Heart left ventricle (tissue), 16 donors: ENCODE measurements at regions not wholly inside any gene's neighbourhood (a gene's known extent, or its start where the extent isn't known, plus 50 kb on each side); places are given as distances from the start of the nearest gene placed in this dataset.

ENCODE experiments used
- ATAC-seq, 4 donors: fragments of 200-7000 bp; cut with Tn5 transposase; one replicate each; pipeline ENCODE4 v1.9.1; 2020 to 2022; ENCODE audit warnings: moderate library complexity in 4 of 4, mild to moderate bottlenecking in 3 of 4, moderate number of reproducible peaks in 1 of 4
- DNase-seq, 5 donors: peaks; one replicate each; pipeline ENCODE4 v3.0.0-alpha.2; 2020
- H3K27ac ChIP-seq, 12 donors: fragments of 200-600 bp; sonication (generic) in 4 of 12; one replicate each; pipeline versions ENCODE4 v1.5.0 to v1.8.0; 2016 to 2022; ENCODE audit warnings: mild to moderate bottlenecking in 2 of 12
- H3K27me3 ChIP-seq, 9 donors: fragments of 200-600 bp; sonication (generic) in 2 of 9; one replicate each; pipeline versions ENCODE4 v1.5.1 to v1.8.0; 2016 to 2022; ENCODE audit warnings: mild to moderate bottlenecking in 3 of 9
- H3K36me3 ChIP-seq, 9 donors: fragments of 200-600 bp; sonication (generic) in 2 of 9; one replicate each; pipeline versions ENCODE4 v1.5.0 to v1.8.0; 2018 to 2022; ENCODE audit warnings: mild to moderate bottlenecking in 2 of 9
- H3K4me1 ChIP-seq, 12 donors: fragments of 200-600 bp; sonication (generic) in 4 of 12; one replicate each; pipeline versions ENCODE4 v1.5.0 to v1.8.0; 2016 to 2022; ENCODE audit warnings: mild to moderate bottlenecking in 3 of 12
- H3K4me3 ChIP-seq, 12 donors: fragments of 200-600 bp; sonication (generic) in 4 of 12; one replicate each; pipeline versions ENCODE4 v1.5.0 to v1.8.0; 2017 to 2022; ENCODE audit warnings: mild to moderate bottlenecking in 9 of 12, moderate library complexity in 4 of 12
- H3K9me3 ChIP-seq, 12 donors: fragments of 200-600 bp; sonication (generic) in 4 of 12; one replicate each; pipeline versions ENCODE4 v1.5.0 to v1.8.0; 2016 to 2022; ENCODE audit warnings: mild to moderate bottlenecking in 1 of 12
- CTCF ChIP-seq, 12 donors: fragments of 200-600 bp; sonication (generic) in 4 of 12; IDR thresholded peaks; one replicate each; pipeline versions ENCODE4 v1.5.0 to v1.8.0; 2018 to 2022; ENCODE audit warnings: antibody characterized with exemption in 12 of 12, mild to moderate bottlenecking in 5 of 12
- POLR2A ChIP-seq, 2 donors: fragments of 450-650 bp; IDR thresholded peaks; one replicate each; pipeline ENCODE4 v1.6.1; 2017; ENCODE audit warnings: antibody characterized with exemption in 2 of 2, mild to moderate bottlenecking in 2 of 2, moderate library complexity in 2 of 2
- WGBS, 4 donors: extraction: QIAGEN DNeasy Blood & Tissue Kit in 2 of 4; methylation state at CpG; one replicate each; pipeline versions ENCODE4 v1.1.5 to v1.1.7; 2013 to 2018; 5-methylcytosine and 5-hydroxymethylcytosine counted together
- intact Hi-C, 10 donors: fragments of 100-400 bp; cut with DNase I; formaldehyde crosslinking; loops; one replicate each; pipeline versions ENCODE4 v1.11.1 to v1.14.2; 2022
- donor health status: ischemic (EF 13 %, LVEDD 7.1; RV severe dilation, severe dysfunction).
- donor health status: healthy with polysubstance abuse.
- donor health status: DM: no; HTN: yes; CAD: no.
- donor health status: DM: no; HTN: no; CAD: no.
- donor health status: ischemic (EF 25% LVEDD 6.9; RV normal size, moderate dysfunction).
- donor health status: ischemic (EF 25% LVEDD 5.7; RV mildly dilated, moderate dysfunction).
- donor health status: healthy.
- donor health status: DM: yes; HTN: yes; CAD: no.
- donor health status: ischemic (EF 35%, LVEDD 5.7; RV mildly dilated, moderate dysfunction).
- donor health status: nonischemic (EF 11% LVEDD 7.7; RV severe dilation, severe dysfunction).
- donor health status: DM: yes; HTN: yes; CAD: no.
- donor health status: PGD.
- donor health status: ischemic (EF 29% LVEDD 5.4; RV normal size, mild dysfunction).
- donor health status: nonischemic (EF 23%, LVEDD 6.1; RV moderate dilation, normal function).

DNA sequence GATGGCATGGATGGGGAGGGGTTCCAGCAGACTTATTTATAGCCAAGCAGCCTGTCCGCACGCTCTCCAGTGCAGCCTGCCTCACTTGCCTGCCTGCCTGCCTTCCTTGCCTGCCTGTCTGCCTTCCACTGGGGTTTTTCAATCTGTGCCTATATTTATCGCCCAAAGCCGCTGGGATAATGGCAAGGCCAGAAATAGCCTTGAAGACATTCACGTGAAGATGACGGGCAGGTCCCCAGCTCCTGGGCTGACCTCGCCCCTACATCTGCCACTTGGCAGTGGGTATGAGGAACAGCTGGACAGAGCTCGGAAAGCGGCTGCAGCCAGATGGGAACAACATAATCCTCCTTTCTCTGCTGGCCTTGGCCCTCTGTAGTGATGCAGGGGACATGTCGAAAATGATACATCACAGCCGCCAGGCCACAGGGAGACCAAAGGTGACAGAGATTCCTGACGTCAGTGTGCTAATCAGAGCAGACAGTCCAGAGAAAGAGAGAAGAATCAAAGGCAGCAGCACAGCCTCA, 53.3 kb downstream of the PITPNM2 start:
- H3K9me3 ChIP-seq = no peaks in the 10 kb centered on the region
- intact Hi-C loops = loop anchor here in 3 of 10 donors (5.0 to 10.0 kb wide), 2 partner anchors 35 to 47 kb away; no protein-coding TSS in a partner anchor
- no peaks in the 10 kb centered on the region for H3K27me3 ChIP-seq
- 11 to 31% (median 23%) methylated on average over 11 to 12 of the region's 12 CpGs for WGBS, 4 donors
- peak overlapping the region; percentile 24 to 92 (median 82) for H3K27ac ChIP-seq
- TF ChIP-seq POLR2A (IDR thresholded peaks at IDR 0.05) = no peak
- TF ChIP-seq CTCF (IDR thresholded peaks at IDR 0.05) = no peak
- H3K4me1 ChIP-seq = peaks cover 21 to 95% (median 89%) of the 10 kb centered on the region in 12 donors
- ATAC-seq (peak; percentile 74 to 84 (median 82)), DNase-seq (peak; percentile 73 to 91 (median 81))
- H3K36me3 ChIP-seq = no peaks in the 10 kb centered on the region
- no peak overlapping the region for H3K4me3 ChIP-seq

DNA sequence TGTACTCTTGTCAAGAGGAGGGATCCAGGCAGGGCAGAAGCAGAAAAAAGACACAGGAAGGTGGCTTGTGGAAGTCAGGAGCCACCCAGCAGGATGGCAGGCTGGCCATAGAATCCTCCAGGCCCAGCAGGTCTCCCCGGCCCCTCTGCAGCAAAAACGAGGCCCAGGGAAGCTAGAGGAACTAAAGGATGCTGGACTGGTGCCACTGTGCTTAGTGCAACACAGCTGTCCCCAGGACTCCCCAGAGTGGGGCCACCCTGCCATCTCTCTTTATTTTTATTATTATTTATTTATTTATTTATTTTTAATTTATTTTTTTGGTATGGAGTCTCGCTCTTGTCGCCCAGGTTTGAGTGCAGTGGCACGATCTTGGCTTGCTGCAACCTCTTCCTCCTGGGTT, 54.1 kb downstream of the PITPNM2 start:
- 72 to 76% (median 74%) methylated on average over 5 of the region's 5 CpGs for whole genome bisulfite sequencing, 4 donors
- Histone ChIP-seq H3K27ac (peak overlapping the region; percentile 24 to 92 (median 82)), H3K27me3 (no peaks in the 10 kb centered on the region), H3K9me3 (no peaks in the 10 kb centered on the region), H3K36me3 (no peaks in the 10 kb centered on the region), H3K4me1 (peaks cover 21 to 90% (median 84%) of the 10 kb centered on the region in 12 donors), H3K4me3 (no peak overlapping the region)
- intact Hi-C loops = loop anchor here in 3 of 10 donors (5.0 to 10.0 kb wide), 2 partner anchors 34 to 48 kb away; no protein-coding TSS in a partner anchor
- no peak for DNase-seq
- TF ChIP-seq CTCF (IDR thresholded peaks at IDR 0.05) (no peak), POLR2A (IDR thresholded peaks at IDR 0.05) (no peak)
- ATAC-seq = no peak

GRCh38 chr12:123096182-123096581, 54.7 kb downstream of the PITPNM2 start:
- intact Hi-C loops = loop anchor here in 3 of 10 donors (5.0 to 10.0 kb wide), 2 partner anchors 34 to 49 kb away; no protein-coding TSS in a partner anchor
- WGBS, 4 donors = 72 to 79% (median 77%) methylated on average over 8 of the region's 8 CpGs
- ATAC-seq = no peak

More at GRCh38 chr12:123096182-123096581, 54.7 kb downstream of the PITPNM2 start:
- DNase-seq = peak in 1 of 5 donors; percentile 5
- peak overlapping the region in 10 of 12 donors; percentile 78 to 92 (median 86) for H3K27ac ChIP-seq
- H3K36me3 ChIP-seq = no peaks in the 10 kb centered on the region
- H3K4me1 ChIP-seq = peaks cover 21 to 84% (median 78%) of the 10 kb centered on the region in 12 donors
- no peaks in the 10 kb centered on the region for H3K27me3 ChIP-seq
- H3K9me3 ChIP-seq = no peaks in the 10 kb centered on the region
- no peak overlapping the region for H3K4me3 ChIP-seq
- TF ChIP-seq POLR2A (IDR thresholded peaks at IDR 0.05) = no peak
- TF ChIP-seq CTCF (IDR thresholded peaks at IDR 0.05) = no peak
